NCI-H510A treated with DMSO at 0.1 percent for 48 hours (cell line): ENCODE measurements at regions not wholly inside any gene's neighbourhood (a gene's known extent, or its start where the extent isn't known, plus 50 kb on each side); places are given as distances from the start of the nearest gene placed in this dataset.
"Not testable (repeated sequence)": the region's sequence is repeated elsewhere in the genome, so short reads cannot be mapped to it uniquely, and the experiment has no call there.

Experiments used
- DNase-seq: peaks from one replicate; lab custom pipeline; 2025; lab: John Stamatoyannopoulos, UW

GRCh38 chr7:65621580-65622201 lies 248.0 kb downstream of the ZNF92 start:
- DNase-seq = not testable (repeated sequence)

GRCh38 chr7:65631236-65631635 lies 241.6 kb upstream of the VKORC1L1 start:
- DNase-seq = not testable (repeated sequence)

GRCh38 chr7:65633587-65634404 lies 239.1 kb upstream of the VKORC1L1 start:
- DNase-seq = not testable (repeated sequence)

- not testable (repeated sequence) for DNase-seq
Observed at GRCh38 chr7:65638918-65639317, 234.0 kb upstream of the VKORC1L1 start.

GRCh38 chr7:65639717-65640116 lies 233.2 kb upstream of the VKORC1L1 start:
- DNase-seq = not testable (repeated sequence)

GRCh38 chr7:65643498-65643897 lies 229.4 kb upstream of the VKORC1L1 start:
- DNase-seq = not testable (repeated sequence)

DNA sequence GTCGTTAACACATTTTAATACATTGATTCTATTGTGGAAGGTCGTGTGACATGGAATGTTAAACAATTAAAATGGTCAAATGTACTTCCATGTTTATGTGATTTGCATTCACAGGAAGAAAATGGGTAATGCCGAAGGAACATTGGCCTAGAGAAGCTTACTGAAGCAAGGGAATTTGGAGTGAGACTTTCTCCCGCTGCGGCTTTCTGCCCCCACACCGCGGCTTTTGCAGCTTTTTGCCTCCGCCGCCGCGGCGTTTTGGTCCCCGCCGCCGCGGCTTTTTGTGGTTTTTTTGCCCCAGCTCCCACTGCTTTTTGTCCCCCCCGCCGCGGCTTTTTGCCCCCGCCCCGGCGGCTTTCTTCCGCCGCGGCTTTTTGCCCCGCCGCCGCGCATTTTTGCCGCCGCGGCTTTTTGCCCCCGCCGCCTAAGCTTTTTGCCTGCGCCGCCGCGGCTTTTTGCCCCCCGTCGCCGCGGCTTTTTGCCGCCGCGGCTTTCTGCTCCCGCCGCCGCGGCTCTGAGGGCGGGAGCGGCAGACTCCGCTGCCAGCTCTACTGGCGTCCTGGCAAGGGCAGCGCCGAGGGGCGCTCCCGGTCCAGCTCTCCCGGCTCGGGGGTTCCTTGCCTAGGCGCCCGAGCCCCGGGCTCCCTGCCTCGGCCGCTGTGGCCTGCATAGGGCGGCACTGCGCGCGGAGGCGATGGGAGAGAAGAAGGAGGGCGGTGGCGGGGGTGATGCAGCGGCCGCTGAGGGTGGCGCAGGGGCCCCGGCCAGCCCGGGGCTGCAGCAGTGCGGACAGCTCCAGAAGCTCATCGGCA lies 225.5 kb upstream of the VKORC1L1 start:
- not testable (repeated sequence) for DNase-seq

DNA sequence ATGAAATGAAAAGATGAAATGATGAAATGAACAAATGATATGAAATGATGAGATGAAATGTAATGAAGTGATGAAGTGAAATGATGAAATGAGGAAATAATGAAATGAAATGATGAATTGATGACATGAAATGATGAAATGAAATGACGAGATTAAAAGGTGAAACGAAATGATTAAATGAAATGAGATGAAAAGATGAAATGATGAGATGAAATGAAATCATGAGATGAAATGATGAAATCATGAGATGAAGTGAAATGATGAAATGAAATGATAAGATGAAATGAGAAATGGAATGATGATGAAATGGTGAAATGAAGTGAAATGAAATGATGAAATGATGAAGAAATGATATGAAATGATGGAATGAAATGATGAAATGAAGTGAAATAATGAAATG lies 221.7 kb upstream of the VKORC1L1 start:
- not testable (repeated sequence) for DNase-seq

GRCh38 chr7:65651826-65652592 lies 220.9 kb upstream of the VKORC1L1 start:
- DNase-seq = not testable (repeated sequence)

DNA sequence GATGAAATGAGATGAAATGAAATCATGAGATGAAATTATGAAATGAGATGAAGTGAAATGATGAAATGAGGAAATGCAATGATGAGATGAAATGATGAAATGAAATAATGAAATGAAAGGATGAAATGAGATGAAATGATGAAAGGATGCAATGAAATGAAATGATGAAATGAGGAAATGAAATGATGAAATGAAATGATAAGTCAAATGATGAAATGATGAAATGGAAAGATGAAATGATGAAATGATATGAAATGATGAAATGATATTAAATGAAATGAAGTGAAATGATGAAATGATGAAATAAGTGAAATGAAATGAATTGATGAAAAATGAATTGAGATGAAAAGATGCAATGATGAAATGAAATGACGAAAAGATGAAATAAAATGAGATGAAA lies 220.2 kb upstream of the VKORC1L1 start:
- DNase-seq = not testable (repeated sequence)

GRCh38 chr7:65656494-65657188 lies 216.2 kb upstream of the VKORC1L1 start:
- DNase-seq = not testable (repeated sequence)

GRCh38 chr7:65683362-65683761 lies 189.5 kb upstream of the VKORC1L1 start:
- not testable (repeated sequence) for DNase-seq

DNA sequence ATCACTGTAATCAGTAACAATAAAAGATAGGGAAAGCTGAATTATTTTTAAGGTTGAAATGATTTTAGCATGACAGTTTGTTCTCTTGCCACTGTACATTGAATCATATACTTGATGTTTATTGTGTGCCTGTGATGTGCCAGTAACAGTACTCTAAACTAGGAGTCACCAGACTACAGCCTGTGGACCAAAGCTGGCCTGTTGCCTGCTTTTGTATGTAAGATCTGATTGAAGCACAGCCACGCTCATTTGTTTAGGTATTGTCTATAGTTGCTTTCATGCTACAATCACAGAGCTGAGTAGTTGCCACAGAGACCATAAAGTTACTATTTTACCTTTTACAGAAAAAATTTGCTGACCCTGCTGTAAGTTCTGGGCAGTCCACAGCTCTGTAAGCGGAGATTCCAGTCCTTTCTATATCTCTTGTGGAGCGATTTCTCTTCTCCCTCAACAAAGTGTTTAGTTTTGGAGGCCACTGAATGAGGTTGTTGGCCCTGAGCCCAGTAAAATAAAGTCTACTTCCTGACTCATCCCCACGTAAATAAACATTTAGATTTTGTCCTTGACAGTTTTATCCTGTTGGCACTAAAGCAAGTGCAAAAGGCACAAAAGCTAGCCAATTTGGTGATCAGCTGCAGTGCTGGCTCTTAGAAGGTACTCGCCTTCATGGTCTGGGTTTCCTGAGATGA lies 173.7 kb upstream of the VKORC1L1 start:
- DNase-seq = not testable (repeated sequence)

DNA sequence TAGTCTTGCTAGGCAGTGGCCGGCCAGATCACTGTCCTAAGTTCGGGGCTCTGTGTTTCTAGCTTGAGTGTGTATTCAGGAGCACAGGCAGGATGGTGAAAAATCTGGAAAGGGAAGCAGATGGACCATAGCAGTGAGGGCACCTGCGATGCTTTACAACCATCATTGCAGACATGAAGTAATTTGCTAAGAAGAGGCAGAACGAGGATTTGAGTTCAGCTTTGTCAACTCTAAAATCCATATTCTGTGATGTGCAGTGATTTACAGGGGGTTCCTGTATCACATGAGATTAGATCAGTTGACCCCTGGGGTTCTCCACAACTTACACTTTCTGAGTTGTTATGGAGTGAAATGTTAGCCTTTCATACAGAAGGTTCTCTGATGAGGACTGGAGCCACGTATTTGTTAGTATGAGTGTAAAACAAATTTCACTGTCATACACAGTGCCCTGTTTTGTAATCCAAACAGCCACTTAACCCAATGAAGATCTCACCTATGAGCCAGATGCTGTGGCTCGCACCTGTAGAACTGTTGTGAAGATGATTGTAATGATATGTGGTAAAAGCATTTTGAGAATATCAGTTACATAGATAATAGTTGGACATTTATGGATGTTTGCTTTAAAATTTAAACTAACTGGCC lies 173.0 kb upstream of the VKORC1L1 start:
- DNase-seq = peak; percentile 7

DNA sequence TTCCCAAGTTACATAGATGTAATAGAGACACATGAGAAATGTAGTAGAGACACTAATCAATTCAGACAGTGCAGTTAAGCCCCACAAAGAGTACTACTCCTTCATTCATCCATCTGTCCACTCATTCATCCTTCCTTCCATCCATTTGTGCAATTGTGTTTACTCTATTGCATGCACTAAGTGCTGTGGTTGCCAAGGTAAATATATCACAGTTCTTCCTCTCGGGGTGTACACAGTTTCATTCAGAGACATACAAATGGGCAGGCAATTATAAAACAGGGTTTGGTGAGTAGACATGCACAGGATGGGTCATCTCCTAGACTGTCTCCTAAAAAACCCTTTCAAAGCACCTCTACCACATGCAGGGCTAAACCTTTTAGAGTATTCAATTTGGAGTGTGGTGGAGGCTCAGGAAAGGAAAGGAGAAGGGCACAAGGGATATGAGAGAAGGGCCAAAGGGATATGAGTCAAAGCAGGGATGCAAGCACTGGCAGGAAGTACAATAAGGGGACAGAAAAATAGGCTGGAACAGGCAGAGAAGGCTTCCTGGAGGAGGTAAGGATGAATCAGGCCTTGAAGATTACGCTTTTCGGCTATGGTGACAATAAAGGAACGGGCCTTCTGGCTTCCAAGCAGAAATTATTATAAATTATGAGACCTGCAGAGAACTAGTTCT lies 153.6 kb upstream of the VKORC1L1 start:
- DNase-seq = not testable (repeated sequence)

GRCh38 chr7:65722361-65722792 lies 150.5 kb upstream of the VKORC1L1 start:
- peak; percentile 70 for DNase-seq

DNA sequence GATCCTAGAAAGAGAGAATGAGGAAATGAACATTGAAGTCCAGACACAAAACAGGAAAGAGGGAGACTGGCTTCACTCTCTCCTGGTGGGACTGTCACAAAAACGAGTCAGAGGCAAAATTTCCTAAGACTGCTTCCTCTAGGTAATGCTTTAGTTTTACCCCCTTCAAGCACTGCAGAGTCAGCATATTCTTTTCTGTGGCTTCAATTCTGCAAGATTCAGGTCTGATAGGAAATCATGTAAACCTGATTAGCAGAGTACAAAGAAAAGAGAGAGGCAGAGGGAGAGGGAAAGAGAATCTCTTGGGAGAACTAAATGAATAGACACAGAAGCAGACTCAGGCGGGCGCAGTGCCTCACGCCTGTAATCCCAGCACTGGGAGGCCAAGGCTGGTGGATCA lies 145.7 kb upstream of the VKORC1L1 start:
- not testable (repeated sequence) for DNase-seq

DNA sequence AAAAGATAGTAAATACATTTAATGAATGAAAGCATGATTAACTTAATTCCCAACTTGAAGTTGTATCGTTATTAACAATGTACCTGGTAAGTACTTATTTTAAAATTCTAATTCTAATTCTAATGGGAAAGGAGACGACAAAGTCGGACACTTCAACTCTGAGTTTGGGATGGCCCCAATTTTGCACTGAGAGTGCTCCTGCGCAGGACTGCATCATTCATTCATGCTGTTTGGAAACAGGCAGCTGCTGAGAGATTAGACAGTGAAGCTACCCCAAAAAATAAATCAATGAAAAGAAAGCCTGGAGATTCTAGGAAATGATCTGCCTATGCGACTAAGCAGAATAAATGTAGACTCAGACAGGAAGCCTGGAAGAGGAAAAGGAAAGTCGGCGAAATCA lies 141.7 kb upstream of the VKORC1L1 start:
- no peak for DNase-seq

- no peak for DNase-seq
Observed at GRCh38 chr7:65731562-65732035, 141.3 kb upstream of the VKORC1L1 start.
